Right lobe of liver (tissue), 4 donors: ENCODE measurements at regions not wholly inside any gene's neighbourhood (a gene's known extent, or its start where the extent isn't known, plus 50 kb on each side); places are given as distances from the start of the nearest gene placed in this dataset.

Source experiments
- POLR2A ChIP-seq: fragments of 450-650 bp; IDR thresholded peaks from one replicate; pipeline ENCODE4 v1.6.1; 2017; ENCODE audit warnings: antibody characterized with exemption, mild to moderate bottlenecking
- TF ChIP-seq, protein P1 (sequence below), 4 donors: fragments of 200-600 bp in 3 of 4; fragments of 450-650 bp in 1 of 4; IDR thresholded peaks; one replicate each; pipeline versions ENCODE4 v1.5.1 to v1.8.0; 2016 to 2022; ENCODE audit warnings: antibody characterized with exemption in 4 of 4, mild to moderate bottlenecking in 2 of 4
- donor health status: DM: no; HTN: no; CAD: no.
- donor health status: DM: no; HTN: no; CAD: no.
- donor health status: DM: no; HTN: yes; CAD: no.

GRCh38 chr12:113667676-113668356, 196.1 kb upstream of the LHX5 start:
- TF ChIP-seq POLR2A, result no peak
- TF ChIP-seq, protein P1, sequence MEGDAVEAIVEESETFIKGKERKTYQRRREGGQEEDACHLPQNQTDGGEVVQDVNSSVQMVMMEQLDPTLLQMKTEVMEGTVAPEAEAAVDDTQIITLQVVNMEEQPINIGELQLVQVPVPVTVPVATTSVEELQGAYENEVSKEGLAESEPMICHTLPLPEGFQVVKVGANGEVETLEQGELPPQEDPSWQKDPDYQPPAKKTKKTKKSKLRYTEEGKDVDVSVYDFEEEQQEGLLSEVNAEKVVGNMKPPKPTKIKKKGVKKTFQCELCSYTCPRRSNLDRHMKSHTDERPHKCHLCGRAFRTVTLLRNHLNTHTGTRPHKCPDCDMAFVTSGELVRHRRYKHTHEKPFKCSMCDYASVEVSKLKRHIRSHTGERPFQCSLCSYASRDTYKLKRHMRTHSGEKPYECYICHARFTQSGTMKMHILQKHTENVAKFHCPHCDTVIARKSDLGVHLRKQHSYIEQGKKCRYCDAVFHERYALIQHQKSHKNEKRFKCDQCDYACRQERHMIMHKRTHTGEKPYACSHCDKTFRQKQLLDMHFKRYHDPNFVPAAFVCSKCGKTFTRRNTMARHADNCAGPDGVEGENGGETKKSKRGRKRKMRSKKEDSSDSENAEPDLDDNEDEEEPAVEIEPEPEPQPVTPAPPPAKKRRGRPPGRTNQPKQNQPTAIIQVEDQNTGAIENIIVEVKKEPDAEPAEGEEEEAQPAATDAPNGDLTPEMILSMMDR (IDR thresholded peaks at IDR 0.05), result no peak
